MM.1S (cell line): ENCODE measurements at regions not wholly inside any gene's neighbourhood (a gene's known extent, or its start where the extent isn't known, plus 50 kb on each side); places are given as distances from the start of the nearest gene placed in this dataset.

ENCODE experiments used
- DNase-seq: peaks from one replicate; pipeline ENCODE4 v3.0.0-alpha.2; 2015
- H2AFZ ChIP-seq: fragments of 300-600 bp; sonication (generic); 2 replicates; pipeline ENCODE4 v1.6.0; 2016; ENCODE audit warnings: antibody characterized with exemption, low read length
- H3F3A ChIP-seq: fragments of 300-600 bp; sonication (generic); 2 replicates; pipeline ENCODE4 v1.6.1; 2016; ENCODE audit warnings: mild to moderate bottlenecking, antibody characterized with exemption, low read length, moderate library complexity, mixed read lengths; ENCODE audit not compliant: insufficient read depth
- H3K27ac ChIP-seq: fragments of 300-600 bp; sonication (generic); 2 replicates; pipeline ENCODE4 v1.5.1; 2016; ENCODE audit warnings: mild to moderate bottlenecking, low read length
- H3K27me3 ChIP-seq: fragments of 300-600 bp; sonication (generic); replicated peaks from 2 replicates; pipeline ENCODE4 v1.6.0; 2016; ENCODE audit warnings: low read length; ENCODE audit not compliant: insufficient read depth
- H3K36me3 ChIP-seq: fragments of 300-600 bp; sonication (generic); replicated peaks from 2 replicates; pipeline ENCODE4 v1.6.1; 2016; ENCODE audit warnings: mild to moderate bottlenecking, low read length, mixed read lengths; ENCODE audit not compliant: insufficient read depth
- H3K4me1 ChIP-seq: fragments of 300-600 bp; sonication (generic); 2 replicates; pipeline ENCODE4 v1.6.1; 2016; ENCODE audit warnings: low read length, mixed read lengths
- H3K4me2 ChIP-seq: fragments of 300-600 bp; sonication (generic); 2 replicates; pipeline ENCODE4 v1.6.0; 2016; ENCODE audit warnings: low read depth, low read length
- H3K4me3 ChIP-seq: fragments of 300-600 bp; sonication (generic); 2 replicates; pipeline ENCODE4 v1.5.1; 2016; ENCODE audit warnings: low read length, mixed read lengths
- H3K79me2 ChIP-seq: fragments of 300-600 bp; sonication (generic); 2 replicates; pipeline ENCODE4 v1.6.1; 2016; ENCODE audit warnings: mixed run types, low read length, mixed read lengths
- H3K9ac ChIP-seq: fragments of 300-600 bp; sonication (generic); 2 replicates; pipeline ENCODE4 v1.6.1; 2016; ENCODE audit warnings: low read length, mixed read lengths
- H3K9me2 ChIP-seq: fragments of 300-600 bp; sonication (generic); replicated peaks from 2 replicates; pipeline ENCODE4 v1.6.1; 2016; ENCODE audit warnings: mild to moderate bottlenecking, low read length, mixed read lengths; ENCODE audit not compliant: insufficient read depth
- H3K9me3 ChIP-seq: fragments of 300-600 bp; sonication (generic); replicated peaks from 2 replicates; pipeline ENCODE4 v1.6.1; 2016; ENCODE audit warnings: mild to moderate bottlenecking, low read length, mixed read lengths; ENCODE audit not compliant: insufficient read depth
- H4K20me1 ChIP-seq: fragments of 300-600 bp; sonication (generic); 2 replicates; pipeline ENCODE4 v1.6.1; 2016; ENCODE audit warnings: mild to moderate bottlenecking, low read length, moderate library complexity, mixed read lengths; ENCODE audit not compliant: insufficient read depth
- EZH2 ChIP-seq: fragments of 300-600 bp; sonication (generic); optimal IDR thresholded peaks from 2 replicates; pipeline ENCODE3; 2017; ENCODE audit warnings: low read depth, mild to moderate bottlenecking, antibody characterized with exemption, low read length, mixed read lengths
- EZH2phosphoT487 ChIP-seq: fragments of 300-600 bp; sonication (generic); IDR thresholded peaks from 2 replicates; pipeline ENCODE4 v1.6.1; 2018; ENCODE audit warnings: antibody characterized with exemption, low read length
- TF ChIP-seq, protein P1 (sequence below): fragments of 300-600 bp; sonication (generic); IDR thresholded peaks from 2 replicates; pipeline ENCODE4 v1.5.1; 2016; ENCODE audit warnings: antibody characterized with exemption, low read length, mixed read lengths

DNA sequence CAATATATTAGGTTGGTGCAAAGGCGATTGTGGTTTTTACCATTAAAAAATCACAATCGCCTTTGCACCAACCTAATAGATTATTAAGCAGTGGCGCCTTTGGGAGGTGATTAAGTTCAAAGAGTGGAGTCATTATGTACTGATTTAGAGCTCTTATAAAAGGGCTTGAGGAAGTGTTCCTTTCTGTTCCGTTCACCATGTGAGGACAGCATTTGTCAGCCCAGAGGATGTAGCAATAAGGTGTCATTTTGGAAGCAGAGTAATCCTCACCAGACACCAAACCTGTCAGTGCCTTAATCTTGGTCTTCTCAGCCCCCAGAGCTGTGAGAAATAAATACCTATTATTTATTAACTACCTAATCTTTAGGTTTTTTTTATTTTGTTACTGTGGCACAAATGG lies 542.1 kb upstream of the MAN1A1 start:
- TF ChIP-seq EZH2phosphoT487 = no peak
- TF ChIP-seq, protein P1, sequence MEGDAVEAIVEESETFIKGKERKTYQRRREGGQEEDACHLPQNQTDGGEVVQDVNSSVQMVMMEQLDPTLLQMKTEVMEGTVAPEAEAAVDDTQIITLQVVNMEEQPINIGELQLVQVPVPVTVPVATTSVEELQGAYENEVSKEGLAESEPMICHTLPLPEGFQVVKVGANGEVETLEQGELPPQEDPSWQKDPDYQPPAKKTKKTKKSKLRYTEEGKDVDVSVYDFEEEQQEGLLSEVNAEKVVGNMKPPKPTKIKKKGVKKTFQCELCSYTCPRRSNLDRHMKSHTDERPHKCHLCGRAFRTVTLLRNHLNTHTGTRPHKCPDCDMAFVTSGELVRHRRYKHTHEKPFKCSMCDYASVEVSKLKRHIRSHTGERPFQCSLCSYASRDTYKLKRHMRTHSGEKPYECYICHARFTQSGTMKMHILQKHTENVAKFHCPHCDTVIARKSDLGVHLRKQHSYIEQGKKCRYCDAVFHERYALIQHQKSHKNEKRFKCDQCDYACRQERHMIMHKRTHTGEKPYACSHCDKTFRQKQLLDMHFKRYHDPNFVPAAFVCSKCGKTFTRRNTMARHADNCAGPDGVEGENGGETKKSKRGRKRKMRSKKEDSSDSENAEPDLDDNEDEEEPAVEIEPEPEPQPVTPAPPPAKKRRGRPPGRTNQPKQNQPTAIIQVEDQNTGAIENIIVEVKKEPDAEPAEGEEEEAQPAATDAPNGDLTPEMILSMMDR = no peak
- no peak for DNase-seq

DNA sequence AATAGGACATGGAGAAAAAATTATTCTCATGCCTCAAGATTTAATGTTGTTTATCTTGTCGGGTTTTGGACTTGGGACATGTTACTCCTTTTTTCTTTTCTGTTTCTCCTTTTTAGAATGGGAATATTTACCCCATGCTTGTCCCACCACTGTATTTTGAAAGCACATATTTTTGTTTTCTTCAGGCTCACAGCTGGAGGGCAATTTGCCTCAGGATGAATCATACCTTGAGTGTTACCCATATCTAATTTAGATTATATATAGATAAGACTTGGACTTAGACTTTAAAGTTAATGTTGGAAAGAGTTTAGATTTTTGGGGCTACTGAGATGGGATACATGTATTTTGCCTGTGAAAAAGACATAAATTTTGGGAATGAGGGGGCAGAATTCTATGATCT lies 541.6 kb upstream of the MAN1A1 start:
- no peak overlapping the region for H3K9ac ChIP-seq
- TF ChIP-seq EZH2phosphoT487 (no peak), EZH2 (no peak)

More for the DNA sequence above, 542.1 kb upstream of the MAN1A1 start:
- Histone ChIP-seq H3K79me2 (no peaks in the 10 kb centered on the region), H2AFZ (no peak overlapping the region), H3K4me3 (no peak overlapping the region), H3K27me3 (no peaks in the 10 kb centered on the region), H4K20me1 (no peaks in the 10 kb centered on the region), H3K9ac (no peak overlapping the region), H3K36me3 (no peaks in the 10 kb centered on the region), H3K9me2 (no peaks in the 10 kb centered on the region), H3K4me2 (no peak overlapping the region), H3K4me1 (no peaks in the 10 kb centered on the region), H3K27ac (no peak overlapping the region), H3F3A (no peaks in the 10 kb centered on the region), H3K9me3 (no peaks in the 10 kb centered on the region)

DNA sequence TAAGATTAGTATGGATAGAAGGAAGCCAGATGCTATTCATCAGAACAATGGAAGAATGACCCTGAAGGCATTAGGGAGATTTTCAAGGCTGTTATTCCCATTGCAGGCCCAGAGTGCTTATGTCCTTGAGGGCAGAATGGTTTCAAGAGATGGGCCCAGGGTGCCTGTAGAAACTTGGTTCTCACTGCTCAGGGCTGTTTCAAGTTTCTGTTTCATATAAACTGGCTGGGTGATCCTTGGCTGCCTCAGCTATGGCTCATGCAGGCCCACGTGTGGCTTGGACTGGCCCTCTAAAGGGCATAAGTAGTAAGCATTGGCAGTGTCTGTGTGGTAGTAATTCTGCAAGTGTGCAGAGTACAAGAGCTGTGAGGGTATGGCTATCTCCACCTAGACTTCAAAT lies 540.9 kb upstream of the MAN1A1 start:
- H3K9ac ChIP-seq = no peak overlapping the region
- no peaks in the 10 kb centered on the region for H3K36me3 ChIP-seq
- no peaks in the 10 kb centered on the region for H3F3A ChIP-seq
- DNase-seq = peak; percentile 55
- no peak overlapping the region for H3K4me2 ChIP-seq
- H3K27me3 ChIP-seq = no peaks in the 10 kb centered on the region
- H3K9me3 ChIP-seq = no peaks in the 10 kb centered on the region
- H2AFZ ChIP-seq = no peak overlapping the region
- H3K4me3 ChIP-seq = no peak overlapping the region
- TF ChIP-seq EZH2 (no peak), EZH2phosphoT487 (no peak)
- TF ChIP-seq, protein P1 = no peak
- H3K27ac ChIP-seq = no peak overlapping the region
- no peaks in the 10 kb centered on the region for H3K9me2 ChIP-seq
- no peaks in the 10 kb centered on the region for H4K20me1 ChIP-seq
- H3K4me1 ChIP-seq = no peaks in the 10 kb centered on the region
- H3K79me2 ChIP-seq = no peaks in the 10 kb centered on the region

More for the DNA sequence above, 541.6 kb upstream of the MAN1A1 start:
- H3K9me3 ChIP-seq = no peaks in the 10 kb centered on the region
- no peaks in the 10 kb centered on the region for H3K36me3 ChIP-seq
- H3K9me2 ChIP-seq = no peaks in the 10 kb centered on the region
- H3K4me2 ChIP-seq = no peak overlapping the region
- H3K27me3 ChIP-seq = no peaks in the 10 kb centered on the region
- H3K79me2 ChIP-seq = no peaks in the 10 kb centered on the region
- no peak overlapping the region for H3K4me3 ChIP-seq
- H3K27ac ChIP-seq = no peak overlapping the region
- H4K20me1 ChIP-seq = no peaks in the 10 kb centered on the region
- no peak overlapping the region for H2AFZ ChIP-seq
- no peaks in the 10 kb centered on the region for H3K4me1 ChIP-seq
- H3F3A ChIP-seq = no peaks in the 10 kb centered on the region
- no peak for DNase-seq

DNA sequence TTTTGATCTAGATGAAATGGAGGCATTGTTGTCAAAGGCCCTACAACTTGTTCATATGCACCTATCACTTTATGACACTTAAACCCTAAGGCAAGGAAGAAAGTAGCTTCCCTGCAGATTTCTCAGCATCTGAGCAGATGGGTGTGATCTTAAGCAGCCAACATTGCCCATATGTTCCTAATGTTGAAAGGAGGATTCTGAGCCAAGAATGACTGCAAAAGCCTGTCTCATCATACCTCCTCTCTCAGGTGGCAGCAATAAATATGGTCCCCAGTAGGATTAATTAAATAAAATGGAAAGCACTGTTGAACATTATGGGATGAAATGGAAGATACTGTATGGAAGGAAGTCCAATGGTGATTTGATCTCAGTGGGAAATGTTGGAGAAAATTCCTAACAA lies 538.1 kb upstream of the MAN1A1 start:
- Histone ChIP-seq H3K4me2 (no peak overlapping the region), H3K27me3 (no peaks in the 10 kb centered on the region), H3K4me3 (no peak overlapping the region), H3K9me3 (no peaks in the 10 kb centered on the region), H3F3A (no peaks in the 10 kb centered on the region), H4K20me1 (no peaks in the 10 kb centered on the region), H3K79me2 (no peaks in the 10 kb centered on the region), H3K36me3 (no peaks in the 10 kb centered on the region), H3K4me1 (no peaks in the 10 kb centered on the region), H3K9ac (no peak overlapping the region), H3K9me2 (no peaks in the 10 kb centered on the region), H3K27ac (no peak overlapping the region), H2AFZ (no peak overlapping the region)
- no peak for DNase-seq
- TF ChIP-seq EZH2 = no peak
- no peak for TF ChIP-seq EZH2phosphoT487
- TF ChIP-seq, protein P1 = no peak
